HCT116 (cell line): ENCODE measurements at regions not wholly inside any gene's neighbourhood (a gene's known extent, or its start where the extent isn't known, plus 50 kb on each side); places are given as distances from the start of the nearest gene placed in this dataset.

Experiments used
- ATAC-seq: fragments of 200-7000 bp; cut with Tn5 transposase; 2 replicates; pipeline ENCODE4 v1.9.1; 2020; ENCODE audit warnings: mild to moderate bottlenecking, moderate library complexity
- BruUV-seq: library from RNA; stranded (reverse); fragments of 400-500 nt; replicated peaks from 2 replicates; lab custom pipeline; 2021; lab: Mats Ljungman, UMichigan
- CTCF ChIA-PET: fragments of 300-600 bp; sonication (Branson Sonifier 250); formaldehyde crosslinking; loops from one replicate; lab custom pipeline; 2021; ENCODE audit warnings: antibody characterized with exemption; lab: Charles Lee
- POLR2A ChIA-PET: fragments of 300-600, 350-600 bp; sonication (Branson Sonifier 250); formaldehyde crosslinking; loops from one replicate; lab custom pipeline; 2021; ENCODE audit warnings: antibody characterized with exemption; lab: Charles Lee
- RAD21 ChIA-PET, 2 experiments: fragments of 300-600 bp; sonication (Branson Sonifier 250); formaldehyde crosslinking; loops; one replicate each; lab custom pipeline; 2023; ENCODE audit warnings: low total read pairs in 2 of 2; ENCODE audit not compliant: uncharacterized antibody in 2 of 2, unreplicated experiment in 2 of 2, low non-redundant PET in 1 of 2; lab: Charles Lee
- DNase-seq: peaks from one replicate; pipeline ENCODE4 v3.0.0-alpha.2; 2010; ENCODE audit warnings: low read depth, low spot score
- H2AFZ ChIP-seq: fragments of 200-600 bp; shearing (Covaris generic), sonication (generic); 2 replicates; pipeline ENCODE4 v1.6.1; 2017; ENCODE audit warnings: low read depth, mixed run types, mixed read lengths, antibody characterized with exemption, low read length; ENCODE audit not compliant: poor library complexity, severe bottlenecking
- H3K27ac ChIP-seq: 2 replicates; pipeline ENCODE4 v1.5.1; 2012; ENCODE audit warnings: low read depth, low read length
- H3K27me3 ChIP-seq: fragments of 200-600 bp; sonication (generic); 2 replicates; pipeline ENCODE4 v1.6.1; 2016; ENCODE audit warnings: mixed run types, low read length, mixed read lengths; ENCODE audit not compliant: insufficient read depth
- H3K36me3 ChIP-seq, 2 experiments: fragments of 200-500 bp in 1 of 2; fragments of 200-600 bp in 1 of 2; sonication (Bioruptor generic) in 1 of 2; sonication (generic) in 1 of 2; 2 replicates each; pipeline versions ENCODE4 v1.5.1 to v1.6.1; 2014 to 2016; ENCODE audit warnings: low read length in 2 of 2, inconsistent platforms in 1 of 2, mixed read lengths in 1 of 2, mixed run types in 1 of 2; ENCODE audit not compliant: insufficient read depth in 2 of 2, control insufficient read depth in 1 of 2
- H3K4me1 ChIP-seq, 2 experiments: fragments of 200-600 bp in 1 of 2; sonication (generic) in 1 of 2; 2 replicates each; pipeline versions ENCODE4 v1.5.1 to v1.6.1; 2012 to 2017; ENCODE audit warnings: low read length in 2 of 2, inconsistent platforms in 1 of 2, mild to moderate bottlenecking in 1 of 2, mixed read lengths in 1 of 2, mixed run types in 1 of 2, moderate library complexity in 1 of 2; ENCODE audit not compliant: insufficient read depth in 2 of 2, control insufficient read depth in 1 of 2
- H3K4me2 ChIP-seq: fragments of 200-600 bp; sonication (generic); 2 replicates; pipeline ENCODE4 v1.6.1; 2017; ENCODE audit warnings: mixed run types, low read length, mixed read lengths
- H3K4me3 ChIP-seq, 2 experiments: fragments of 200-600 bp in 1 of 2; sonication (generic) in 1 of 2; replicated peaks in 1 of 2; 2 replicates each; pipeline ENCODE4 v1.5.1; 2011 to 2016; ENCODE audit warnings: low read length in 2 of 2, control low read depth in 1 of 2, low read depth in 1 of 2, mild to moderate bottlenecking in 1 of 2, mixed read lengths in 1 of 2, mixed run types in 1 of 2
- H3K79me2 ChIP-seq: fragments of 200-600 bp; sonication (generic); 2 replicates; pipeline ENCODE4 v1.6.1; 2017; ENCODE audit warnings: mild to moderate bottlenecking, mixed run types, low read length, moderate library complexity, mixed read lengths; ENCODE audit not compliant: insufficient read depth
- H3K9ac ChIP-seq: fragments of 200-600 bp; sonication (generic); 2 replicates; pipeline ENCODE4 v1.6.1; 2016; ENCODE audit warnings: low read length, mixed read lengths
- H3K9me2 ChIP-seq: fragments of 200-600 bp; sonication (generic), shearing (Covaris generic); 2 replicates; pipeline ENCODE4 v1.6.1; 2017; ENCODE audit warnings: mixed run types, mild to moderate bottlenecking, moderate library complexity; ENCODE audit not compliant: insufficient read depth
- H3K9me3 ChIP-seq, 2 experiments: fragments of 200-500 bp in 1 of 2; fragments of 200-600 bp in 1 of 2; sonication (Bioruptor generic) in 1 of 2; sonication (generic) in 1 of 2; 2 replicates each; pipeline ENCODE4 v1.6.1; 2014 to 2017; ENCODE audit warnings: low read length in 2 of 2, mixed read lengths in 2 of 2, inconsistent platforms in 1 of 2, low read depth in 1 of 2, mild to moderate bottlenecking in 1 of 2, mixed run types in 1 of 2, moderate library complexity in 1 of 2; ENCODE audit not compliant: control insufficient read depth in 1 of 2, insufficient read depth in 1 of 2
- H4K20me1 ChIP-seq: fragments of 200-600 bp; sonication (generic), shearing (Covaris generic); 2 replicates; pipeline ENCODE4 v1.6.1; 2017; ENCODE audit warnings: mixed run types, mild to moderate bottlenecking, moderate library complexity; ENCODE audit not compliant: insufficient read depth
- CBX3 ChIP-seq: IDR thresholded peaks from 2 replicates; pipeline ENCODE4 v1.6.1; 2012; ENCODE audit warnings: low read depth
- CEBPB ChIP-seq: IDR thresholded peaks from 2 replicates; pipeline ENCODE4 v1.6.1; 2012; ENCODE audit warnings: low read depth
- EGR1 ChIP-seq: IDR thresholded peaks from 2 replicates; pipeline ENCODE4 v1.6.1; 2012; ENCODE audit warnings: low read depth
- ELF1 ChIP-seq: IDR thresholded peaks from 2 replicates; pipeline ENCODE4 v1.6.1; 2012; ENCODE audit warnings: low read depth, borderline replicate concordance
- EZH2 ChIP-seq: fragments of 200-600 bp; sonication (generic); IDR thresholded peaks from 2 replicates; pipeline ENCODE4 v1.6.1; 2017; ENCODE audit warnings: antibody characterized with exemption, mixed run types
- EZH2phosphoT487 ChIP-seq: fragments of 200-600 bp; IDR thresholded peaks from 2 replicates; pipeline ENCODE4 v1.6.1; 2018; ENCODE audit warnings: antibody characterized with exemption, borderline replicate concordance
- POLR2AphosphoS5 ChIP-seq: IDR thresholded peaks from 2 replicates; pipeline ENCODE4 v1.6.1; 2011; ENCODE audit warnings: mild to moderate bottlenecking, low read depth, low read length, moderate library complexity
- RAD21 ChIP-seq: IDR thresholded peaks from 2 replicates; pipeline ENCODE4 v1.6.1; 2012; ENCODE audit warnings: low read depth, mild to moderate bottlenecking
- SIN3A ChIP-seq: IDR thresholded peaks from 2 replicates; pipeline ENCODE4 v1.6.1; 2012; ENCODE audit warnings: low read depth
- SP1 ChIP-seq: IDR thresholded peaks from 2 replicates; pipeline ENCODE4 v1.6.1; 2012; ENCODE audit warnings: low read depth
- SRF ChIP-seq: IDR thresholded peaks from 2 replicates; pipeline ENCODE4 v1.6.1; 2012; ENCODE audit warnings: low read depth
- TCF7L2 ChIP-seq: IDR thresholded peaks from 2 replicates; pipeline ENCODE4 v1.7.0; 2011; ENCODE audit warnings: borderline replicate concordance, inconsistent platforms; ENCODE audit not compliant: insufficient read depth, insufficient read length; ENCODE audit errors: extremely low read depth
- YY1 ChIP-seq: IDR thresholded peaks from 2 replicates; pipeline ENCODE4 v1.6.1; 2011; ENCODE audit warnings: low read length, low read depth, moderate library complexity, mild to moderate bottlenecking; ENCODE audit not compliant: insufficient replicate concordance; ENCODE audit errors: extremely low read depth
- ZFX ChIP-seq: fragments of 450-650 bp; IDR thresholded peaks from 2 replicates; pipeline ENCODE4 v1.6.1; 2017
- intact Hi-C: fragments of 100-400 bp; cut with micrococcal nuclease; formaldehyde crosslinking; loops from 2 replicates; pipeline ENCODE4 v1.10.0; 2022
- TF ChIP-seq, protein P1 (sequence below): IDR thresholded peaks from 2 replicates; pipeline ENCODE4 v1.6.1; 2011; ENCODE audit warnings: mild to moderate bottlenecking, low read length, moderate library complexity; ENCODE audit not compliant: insufficient replicate concordance; ENCODE audit errors: extremely low read depth
- TF ChIP-seq, protein P2 (sequence below): IDR thresholded peaks from 2 replicates; pipeline ENCODE4 v1.6.1; 2012
- TF ChIP-seq, protein P3 (sequence below), 3 experiments: fragments of 200-600 bp in 1 of 3; sonication (generic) in 1 of 3; IDR thresholded peaks in 2 of 3; conservative IDR thresholded peaks in 1 of 3; 2 replicates each; pipeline ENCODE4 v1.5.1; 2012 to 2017; ENCODE audit warnings: low read depth in 2 of 3, low read length in 2 of 3, antibody characterized with exemption in 1 of 3, borderline replicate concordance in 1 of 3, control low read depth in 1 of 3, mild to moderate bottlenecking in 1 of 3, mixed read lengths in 1 of 3, mixed run types in 1 of 3, moderate library complexity in 1 of 3; ENCODE audit not compliant: insufficient read depth in 1 of 3
- TF ChIP-seq, protein P4 (sequence below): IDR thresholded peaks from 2 replicates; pipeline ENCODE4 v1.6.1; 2012

DNA sequence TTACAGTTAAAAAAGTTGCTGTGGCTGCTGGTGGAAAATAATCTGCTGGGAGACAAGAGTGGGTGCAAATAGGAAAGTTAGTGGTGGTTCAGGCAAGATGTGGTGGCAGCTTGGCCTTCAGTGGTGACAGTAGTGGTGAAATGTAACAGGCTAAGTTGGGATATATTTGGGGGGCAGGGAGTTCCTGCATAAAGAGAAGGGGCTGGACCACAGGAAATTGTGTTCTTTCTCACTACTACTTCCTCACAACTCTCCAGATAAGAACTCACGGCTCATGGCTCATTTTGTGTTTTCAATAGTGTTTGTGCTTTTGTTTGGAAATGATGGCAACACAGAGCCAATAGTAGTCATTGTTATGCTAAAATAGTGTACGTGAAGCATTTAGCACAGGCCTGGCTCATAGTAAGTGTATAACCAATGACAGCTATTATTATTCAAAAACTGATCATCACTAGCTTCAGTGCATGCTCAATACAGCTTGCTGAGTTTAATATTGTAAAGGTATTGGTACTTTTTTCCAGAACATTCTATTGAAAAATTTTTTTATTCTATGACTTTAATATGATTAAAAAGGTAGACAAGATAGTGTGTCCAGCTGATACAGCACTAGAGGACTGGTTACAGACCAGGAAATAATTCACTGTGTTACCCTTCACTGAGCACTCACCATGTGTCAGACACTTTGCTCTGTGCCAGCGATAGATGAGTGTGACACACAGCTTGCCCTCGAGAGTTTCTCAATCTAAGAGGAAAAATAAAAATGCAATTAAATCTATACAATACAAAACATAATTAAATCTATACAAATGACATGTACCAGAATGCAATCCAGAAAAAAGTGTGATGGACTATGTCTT, 209.8 kb downstream of the POU4F1 start:
- intact Hi-C loops, result no loop called here
- H3K27me3 ChIP-seq, result no peaks in the 10 kb centered on the region

More for the DNA sequence above, 209.8 kb downstream of the POU4F1 start:
- no peak for ATAC-seq
- Histone ChIP-seq H3K36me3 (no peaks in the 10 kb centered on the region), H4K20me1 (no peaks in the 10 kb centered on the region), H3K4me1 (no peaks in the 10 kb centered on the region), H3K79me2 (no peaks in the 10 kb centered on the region), H3K27ac (no peak overlapping the region), H3K9me2 (no peaks in the 10 kb centered on the region), H3K9me3 (no peaks in the 10 kb centered on the region; a peak in 1 of 4 replicates), H2AFZ (no peak overlapping the region), H3K4me3 (no peak overlapping the region), H3K9ac (no peak overlapping the region), H3K4me2 (no peak overlapping the region)
- BruUV-seq, result no TSS peak
- CTCF ChIA-PET, result no interaction called here
- no peak for DNase-seq
- TF ChIP-seq RAD21 (no peak), ELF1 (no peak), SIN3A (no peak), YY1 (no peak), POLR2AphosphoS5 (no peak), SP1 (no peak), CEBPB (no peak), CBX3 (no peak), EZH2 (no peak), TCF7L2 (no peak), EGR1 (no peak), SRF (no peak), EZH2phosphoT487 (no peak), ZFX (no peak)
- TF ChIP-seq, protein P1, sequence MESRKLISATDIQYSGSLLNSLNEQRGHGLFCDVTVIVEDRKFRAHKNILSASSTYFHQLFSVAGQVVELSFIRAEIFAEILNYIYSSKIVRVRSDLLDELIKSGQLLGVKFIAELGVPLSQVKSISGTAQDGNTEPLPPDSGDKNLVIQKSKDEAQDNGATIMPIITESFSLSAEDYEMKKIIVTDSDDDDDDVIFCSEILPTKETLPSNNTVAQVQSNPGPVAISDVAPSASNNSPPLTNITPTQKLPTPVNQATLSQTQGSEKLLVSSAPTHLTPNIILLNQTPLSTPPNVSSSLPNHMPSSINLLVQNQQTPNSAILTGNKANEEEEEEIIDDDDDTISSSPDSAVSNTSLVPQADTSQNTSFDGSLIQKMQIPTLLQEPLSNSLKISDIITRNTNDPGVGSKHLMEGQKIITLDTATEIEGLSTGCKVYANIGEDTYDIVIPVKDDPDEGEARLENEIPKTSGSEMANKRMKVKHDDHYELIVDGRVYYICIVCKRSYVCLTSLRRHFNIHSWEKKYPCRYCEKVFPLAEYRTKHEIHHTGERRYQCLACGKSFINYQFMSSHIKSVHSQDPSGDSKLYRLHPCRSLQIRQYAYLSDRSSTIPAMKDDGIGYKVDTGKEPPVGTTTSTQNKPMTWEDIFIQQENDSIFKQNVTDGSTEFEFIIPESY, result no peak
- TF ChIP-seq, protein P2, sequence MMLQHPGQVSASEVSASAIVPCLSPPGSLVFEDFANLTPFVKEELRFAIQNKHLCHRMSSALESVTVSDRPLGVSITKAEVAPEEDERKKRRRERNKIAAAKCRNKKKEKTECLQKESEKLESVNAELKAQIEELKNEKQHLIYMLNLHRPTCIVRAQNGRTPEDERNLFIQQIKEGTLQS, result no peak
- TF ChIP-seq, protein P3, sequence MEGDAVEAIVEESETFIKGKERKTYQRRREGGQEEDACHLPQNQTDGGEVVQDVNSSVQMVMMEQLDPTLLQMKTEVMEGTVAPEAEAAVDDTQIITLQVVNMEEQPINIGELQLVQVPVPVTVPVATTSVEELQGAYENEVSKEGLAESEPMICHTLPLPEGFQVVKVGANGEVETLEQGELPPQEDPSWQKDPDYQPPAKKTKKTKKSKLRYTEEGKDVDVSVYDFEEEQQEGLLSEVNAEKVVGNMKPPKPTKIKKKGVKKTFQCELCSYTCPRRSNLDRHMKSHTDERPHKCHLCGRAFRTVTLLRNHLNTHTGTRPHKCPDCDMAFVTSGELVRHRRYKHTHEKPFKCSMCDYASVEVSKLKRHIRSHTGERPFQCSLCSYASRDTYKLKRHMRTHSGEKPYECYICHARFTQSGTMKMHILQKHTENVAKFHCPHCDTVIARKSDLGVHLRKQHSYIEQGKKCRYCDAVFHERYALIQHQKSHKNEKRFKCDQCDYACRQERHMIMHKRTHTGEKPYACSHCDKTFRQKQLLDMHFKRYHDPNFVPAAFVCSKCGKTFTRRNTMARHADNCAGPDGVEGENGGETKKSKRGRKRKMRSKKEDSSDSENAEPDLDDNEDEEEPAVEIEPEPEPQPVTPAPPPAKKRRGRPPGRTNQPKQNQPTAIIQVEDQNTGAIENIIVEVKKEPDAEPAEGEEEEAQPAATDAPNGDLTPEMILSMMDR (IDR thresholded peaks at IDR 0.05 in 2 of 3, conservative IDR thresholded peaks at IDR 0.05 in 1 of 3; ENCODE audit: borderline replicate concordance in 1 of 3, insufficient read depth in 1 of 3, low read depth in 2 of 3, low read length in 2 of 3), result no peak
- TF ChIP-seq, protein P4, sequence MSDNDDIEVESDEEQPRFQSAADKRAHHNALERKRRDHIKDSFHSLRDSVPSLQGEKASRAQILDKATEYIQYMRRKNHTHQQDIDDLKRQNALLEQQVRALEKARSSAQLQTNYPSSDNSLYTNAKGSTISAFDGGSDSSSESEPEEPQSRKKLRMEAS, result no peak
- RAD21 ChIA-PET, result no interaction called here
- POLR2A ChIA-PET, result no interaction called here
